ENCODE measurements at regions not wholly inside any gene's neighbourhood (a gene's known extent, or its start where the extent isn't known, plus 50 kb on each side); places are given as distances from the start of the nearest gene placed in this dataset.

DNA sequence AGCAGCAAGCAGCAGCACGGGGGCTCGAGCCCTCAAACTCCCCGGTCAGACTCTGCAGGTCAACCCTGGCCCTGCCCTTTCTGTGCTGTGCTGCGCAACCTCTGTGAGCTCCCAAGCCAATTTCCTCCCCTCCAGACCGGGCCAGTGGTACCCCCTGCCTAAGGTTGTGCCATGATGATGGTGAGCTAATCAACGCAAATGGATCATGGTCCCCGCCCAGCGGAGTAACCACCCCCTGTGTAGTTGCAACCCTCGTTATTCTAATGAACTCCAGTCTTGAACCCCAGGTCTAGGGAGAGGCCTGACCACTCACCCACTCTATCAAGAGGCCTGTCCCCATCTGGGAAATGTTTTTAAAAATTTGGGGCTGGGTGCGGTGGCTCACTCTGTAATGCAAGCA lies 201.8 kb upstream of the FOXF1 start:
- no peak for DNase-seq (ENCODE audit: low read depth)
- TF ChIP-seq, protein P1, sequence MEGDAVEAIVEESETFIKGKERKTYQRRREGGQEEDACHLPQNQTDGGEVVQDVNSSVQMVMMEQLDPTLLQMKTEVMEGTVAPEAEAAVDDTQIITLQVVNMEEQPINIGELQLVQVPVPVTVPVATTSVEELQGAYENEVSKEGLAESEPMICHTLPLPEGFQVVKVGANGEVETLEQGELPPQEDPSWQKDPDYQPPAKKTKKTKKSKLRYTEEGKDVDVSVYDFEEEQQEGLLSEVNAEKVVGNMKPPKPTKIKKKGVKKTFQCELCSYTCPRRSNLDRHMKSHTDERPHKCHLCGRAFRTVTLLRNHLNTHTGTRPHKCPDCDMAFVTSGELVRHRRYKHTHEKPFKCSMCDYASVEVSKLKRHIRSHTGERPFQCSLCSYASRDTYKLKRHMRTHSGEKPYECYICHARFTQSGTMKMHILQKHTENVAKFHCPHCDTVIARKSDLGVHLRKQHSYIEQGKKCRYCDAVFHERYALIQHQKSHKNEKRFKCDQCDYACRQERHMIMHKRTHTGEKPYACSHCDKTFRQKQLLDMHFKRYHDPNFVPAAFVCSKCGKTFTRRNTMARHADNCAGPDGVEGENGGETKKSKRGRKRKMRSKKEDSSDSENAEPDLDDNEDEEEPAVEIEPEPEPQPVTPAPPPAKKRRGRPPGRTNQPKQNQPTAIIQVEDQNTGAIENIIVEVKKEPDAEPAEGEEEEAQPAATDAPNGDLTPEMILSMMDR (conservative IDR thresholded peaks at IDR 0.05; ENCODE audit: low read length) = no peak
- no peak overlapping the region for H3K4me3 ChIP-seq (ENCODE audit: low read length)

DNA sequence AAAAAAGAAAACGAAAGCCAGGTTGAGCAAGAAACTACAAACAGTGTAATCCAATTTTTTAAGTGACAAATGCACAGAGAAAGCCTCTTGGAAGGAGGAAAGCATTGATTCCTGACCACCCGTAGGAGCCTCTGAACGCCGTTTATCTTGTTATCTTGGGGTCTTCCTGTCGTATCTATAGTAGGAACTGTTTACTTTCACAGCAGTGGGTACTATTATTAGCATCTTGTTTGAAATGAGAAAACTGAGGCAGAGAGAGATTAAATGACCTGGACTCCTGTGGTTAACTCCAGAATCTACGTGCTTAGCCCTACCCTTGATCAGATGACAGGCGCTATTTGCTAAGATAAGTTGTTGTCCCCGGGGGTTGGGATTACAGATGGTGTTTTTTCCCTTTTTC lies 196.7 kb upstream of the FOXF1 start:
- TF ChIP-seq, protein P1 (conservative IDR thresholded peaks at IDR 0.05; ENCODE audit: low read length) = no peak
- no peak for DNase-seq (ENCODE audit: low read depth)

GRCh38 chr16:86314402-86315025 lies 195.8 kb upstream of the FOXF1 start:
- H3K4me3 ChIP-seq (ENCODE audit: low read length) = no peak overlapping the region
- no peak for DNase-seq (ENCODE audit: low read depth)
- TF ChIP-seq, protein P1 (conservative IDR thresholded peaks at IDR 0.05; ENCODE audit: low read length) = no peak

More for the DNA sequence above, 196.7 kb upstream of the FOXF1 start:
- H3K4me3 ChIP-seq (ENCODE audit: low read length) = no peak overlapping the region

DNA sequence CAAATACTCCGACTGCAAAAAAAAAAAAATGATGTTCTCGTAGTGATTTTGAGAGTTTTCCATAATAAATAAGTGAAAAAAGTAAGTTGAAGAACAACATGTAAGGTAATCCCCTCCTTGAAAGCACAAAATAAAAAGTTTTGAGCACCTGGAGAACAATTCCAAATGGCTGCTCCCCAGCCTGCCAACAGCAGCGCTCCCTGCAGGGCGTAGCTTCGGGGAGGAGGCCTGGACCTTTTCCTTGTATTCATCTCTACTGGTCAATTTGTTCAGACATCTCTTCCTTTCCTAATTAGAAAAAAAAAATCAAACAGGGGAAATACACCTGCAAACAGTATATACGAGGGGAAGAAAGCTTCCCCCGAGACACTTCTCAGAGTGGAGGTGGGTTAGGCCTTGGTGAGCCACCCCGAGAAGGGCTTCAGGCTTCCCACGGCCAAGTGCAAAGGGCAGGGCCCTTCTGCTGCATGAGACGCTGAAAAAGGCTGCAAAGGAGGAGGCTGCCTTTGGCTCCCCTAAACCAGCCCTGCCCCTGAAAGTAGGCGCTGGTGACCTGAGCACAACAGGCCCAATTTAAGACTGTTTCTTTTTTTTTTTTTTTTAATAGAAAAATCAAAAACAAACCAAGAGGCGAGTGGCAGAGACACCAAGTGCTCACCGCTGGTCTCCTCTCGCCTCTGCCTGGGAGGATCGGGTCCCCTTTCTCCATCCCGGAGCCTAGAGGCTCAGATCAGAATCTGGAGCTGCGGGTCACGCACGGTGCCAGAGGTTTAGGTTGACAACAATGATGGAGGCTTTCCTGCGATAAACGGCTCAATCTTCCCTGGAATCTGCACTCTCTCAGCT lies 193.1 kb upstream of the FOXF1 start:
- DNase-seq (ENCODE audit: low read depth) = no peak
- no peak overlapping the region for H3K4me3 ChIP-seq (ENCODE audit: low read length)
- TF ChIP-seq, protein P1 (conservative IDR thresholded peaks at IDR 0.05; ENCODE audit: low read length) = no peak

DNA sequence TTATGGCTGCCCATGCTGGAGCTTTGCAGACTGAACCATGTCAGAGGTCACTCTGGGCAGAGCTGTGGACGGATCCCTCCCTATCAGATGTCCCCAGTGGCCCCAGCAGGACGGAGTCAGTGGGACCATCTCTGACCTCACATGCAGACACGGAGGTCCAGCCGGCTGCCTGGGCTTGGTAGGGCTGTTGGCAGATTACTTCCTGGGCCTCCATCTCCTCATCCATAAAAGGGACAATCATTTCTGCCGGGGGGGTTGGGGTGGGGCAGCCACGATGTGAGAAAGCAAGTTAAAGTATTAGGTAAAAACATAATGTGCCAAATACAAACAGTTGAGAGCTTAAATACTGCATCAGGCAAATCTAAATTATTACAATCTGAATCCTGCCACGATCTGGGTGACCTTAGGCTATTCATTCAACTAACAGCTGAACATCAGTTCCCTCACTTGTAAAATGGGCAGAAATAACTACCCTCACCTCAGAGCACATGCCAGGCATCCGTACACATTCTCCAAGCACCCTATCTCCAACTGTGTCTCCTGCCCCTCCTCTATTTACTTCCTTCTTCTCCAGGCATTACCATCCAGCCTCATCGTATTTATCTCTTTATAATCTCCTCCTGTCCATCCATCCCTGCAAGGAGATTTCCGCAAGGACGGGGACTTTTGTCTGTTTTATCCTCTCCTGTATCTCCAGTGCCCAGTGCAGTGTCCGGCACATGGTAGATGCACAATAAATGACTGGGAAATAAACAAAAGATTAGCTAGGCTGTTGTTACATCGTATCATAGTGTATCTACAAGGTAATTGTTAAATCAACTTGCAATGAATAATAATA lies 192.3 kb upstream of the FOXF1 start:
- TF ChIP-seq, protein P1 (conservative IDR thresholded peaks at IDR 0.05; ENCODE audit: low read length) = no peak
- no peak for DNase-seq (ENCODE audit: low read depth)
- H3K4me3 ChIP-seq (ENCODE audit: low read length) = no peak overlapping the region

DNA sequence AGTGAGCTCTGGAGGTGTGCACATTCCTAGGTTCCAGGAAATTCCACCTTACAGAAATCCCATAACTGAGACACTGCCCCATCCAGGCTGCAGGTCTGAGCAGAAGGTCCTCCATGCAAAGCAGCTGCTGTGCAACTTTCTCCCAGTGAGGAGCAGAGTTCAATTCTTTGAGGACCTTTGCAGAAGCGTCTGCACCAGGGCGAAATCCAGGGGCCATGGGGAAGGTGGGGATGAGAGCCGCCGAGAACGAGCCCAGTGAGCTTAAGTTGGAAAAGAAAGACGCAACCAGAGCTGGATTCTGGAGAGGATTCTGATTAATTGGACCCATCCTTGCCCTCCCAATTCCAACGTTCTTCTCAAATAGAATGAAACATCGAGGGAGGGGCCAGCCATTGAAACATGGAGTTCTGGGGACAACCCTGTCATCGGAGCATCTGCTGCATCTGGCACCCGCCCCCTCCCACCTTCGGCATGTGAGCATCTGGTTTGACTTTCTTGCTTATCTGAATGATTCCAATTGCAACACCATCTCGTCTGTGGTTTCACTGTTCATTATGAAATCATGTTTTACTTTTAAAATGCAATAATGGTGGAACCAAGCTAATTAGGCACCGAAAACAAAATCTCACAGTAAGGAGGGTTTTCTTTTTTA lies 190.6 kb upstream of the FOXF1 start:
- TF ChIP-seq, protein P1 (conservative IDR thresholded peaks at IDR 0.05; ENCODE audit: low read length) = no peak
- DNase-seq (ENCODE audit: low read depth) = peak; percentile 46
- no peak overlapping the region for H3K4me3 ChIP-seq (ENCODE audit: low read length)
